ENCODE measurements at regions not wholly inside any gene's neighbourhood (a gene's known extent, or its start where the extent isn't known, plus 50 kb on each side); places are given as distances from the start of the nearest gene placed in this dataset.

- TF ChIP-seq CTCF (IDR thresholded peaks at IDR 0.05) (no peak), POLR2AphosphoS5 (IDR thresholded peaks at IDR 0.05; ENCODE audit: insufficient read depth in 1 of 2, low read depth in 1 of 2) (no peak), POLR2A (IDR thresholded peaks at IDR 0.05) (no peak)
Measured at GRCh38 chr4:77344001-77344400, 187.0 kb downstream of the CCNG2 start.

Measured in vagina (tissue), 2 donors.